ENCODE measurements at regions not wholly inside any gene's neighbourhood (a gene's known extent, or its start where the extent isn't known, plus 50 kb on each side); places are given as distances from the start of the nearest gene placed in this dataset.

- TF ChIP-seq TCF7L2 (IDR thresholded peaks at IDR 0.05; ENCODE audit: borderline replicate concordance, extremely low read depth, insufficient read depth, insufficient read length) (no peak), SIN3A (IDR thresholded peaks at IDR 0.05; ENCODE audit: low read depth) (no peak), EZH2phosphoT487 (IDR thresholded peaks at IDR 0.05; ENCODE audit: borderline replicate concordance) (no peak), MAX (IDR thresholded peaks at IDR 0.05) (no peak)
- TF ChIP-seq, protein P1, sequence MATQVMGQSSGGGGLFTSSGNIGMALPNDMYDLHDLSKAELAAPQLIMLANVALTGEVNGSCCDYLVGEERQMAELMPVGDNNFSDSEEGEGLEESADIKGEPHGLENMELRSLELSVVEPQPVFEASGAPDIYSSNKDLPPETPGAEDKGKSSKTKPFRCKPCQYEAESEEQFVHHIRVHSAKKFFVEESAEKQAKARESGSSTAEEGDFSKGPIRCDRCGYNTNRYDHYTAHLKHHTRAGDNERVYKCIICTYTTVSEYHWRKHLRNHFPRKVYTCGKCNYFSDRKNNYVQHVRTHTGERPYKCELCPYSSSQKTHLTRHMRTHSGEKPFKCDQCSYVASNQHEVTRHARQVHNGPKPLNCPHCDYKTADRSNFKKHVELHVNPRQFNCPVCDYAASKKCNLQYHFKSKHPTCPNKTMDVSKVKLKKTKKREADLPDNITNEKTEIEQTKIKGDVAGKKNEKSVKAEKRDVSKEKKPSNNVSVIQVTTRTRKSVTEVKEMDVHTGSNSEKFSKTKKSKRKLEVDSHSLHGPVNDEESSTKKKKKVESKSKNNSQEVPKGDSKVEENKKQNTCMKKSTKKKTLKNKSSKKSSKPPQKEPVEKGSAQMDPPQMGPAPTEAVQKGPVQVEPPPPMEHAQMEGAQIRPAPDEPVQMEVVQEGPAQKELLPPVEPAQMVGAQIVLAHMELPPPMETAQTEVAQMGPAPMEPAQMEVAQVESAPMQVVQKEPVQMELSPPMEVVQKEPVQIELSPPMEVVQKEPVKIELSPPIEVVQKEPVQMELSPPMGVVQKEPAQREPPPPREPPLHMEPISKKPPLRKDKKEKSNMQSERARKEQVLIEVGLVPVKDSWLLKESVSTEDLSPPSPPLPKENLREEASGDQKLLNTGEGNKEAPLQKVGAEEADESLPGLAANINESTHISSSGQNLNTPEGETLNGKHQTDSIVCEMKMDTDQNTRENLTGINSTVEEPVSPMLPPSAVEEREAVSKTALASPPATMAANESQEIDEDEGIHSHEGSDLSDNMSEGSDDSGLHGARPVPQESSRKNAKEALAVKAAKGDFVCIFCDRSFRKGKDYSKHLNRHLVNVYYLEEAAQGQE (IDR thresholded peaks at IDR 0.05; ENCODE audit: low read depth): no peak
- TF ChIP-seq, protein P2, sequence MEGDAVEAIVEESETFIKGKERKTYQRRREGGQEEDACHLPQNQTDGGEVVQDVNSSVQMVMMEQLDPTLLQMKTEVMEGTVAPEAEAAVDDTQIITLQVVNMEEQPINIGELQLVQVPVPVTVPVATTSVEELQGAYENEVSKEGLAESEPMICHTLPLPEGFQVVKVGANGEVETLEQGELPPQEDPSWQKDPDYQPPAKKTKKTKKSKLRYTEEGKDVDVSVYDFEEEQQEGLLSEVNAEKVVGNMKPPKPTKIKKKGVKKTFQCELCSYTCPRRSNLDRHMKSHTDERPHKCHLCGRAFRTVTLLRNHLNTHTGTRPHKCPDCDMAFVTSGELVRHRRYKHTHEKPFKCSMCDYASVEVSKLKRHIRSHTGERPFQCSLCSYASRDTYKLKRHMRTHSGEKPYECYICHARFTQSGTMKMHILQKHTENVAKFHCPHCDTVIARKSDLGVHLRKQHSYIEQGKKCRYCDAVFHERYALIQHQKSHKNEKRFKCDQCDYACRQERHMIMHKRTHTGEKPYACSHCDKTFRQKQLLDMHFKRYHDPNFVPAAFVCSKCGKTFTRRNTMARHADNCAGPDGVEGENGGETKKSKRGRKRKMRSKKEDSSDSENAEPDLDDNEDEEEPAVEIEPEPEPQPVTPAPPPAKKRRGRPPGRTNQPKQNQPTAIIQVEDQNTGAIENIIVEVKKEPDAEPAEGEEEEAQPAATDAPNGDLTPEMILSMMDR (IDR thresholded peaks at IDR 0.05 in 2 of 3, conservative IDR thresholded peaks at IDR 0.05 in 1 of 3; ENCODE audit: borderline replicate concordance in 1 of 3, insufficient read depth in 1 of 3, low read depth in 2 of 3, low read length in 2 of 3): no peak
Observed at GRCh38 chrX:69320116-69320515, 154.9 kb upstream of the PJA1 start.
